Keratinocyte (primary cell): ENCODE measurements at regions not wholly inside any gene's neighbourhood (a gene's known extent, or its start where the extent isn't known, plus 50 kb on each side); places are given as distances from the start of the nearest gene placed in this dataset.

Experiments used
- DNase-seq: peaks from one replicate; pipeline ENCODE4 v3.0.0-alpha.2; 2011; ENCODE audit warnings: low read depth, missing footprints, low spot score
- FAIRE-seq: peaks from 2 replicates; lab custom pipeline; 2011; peaks lifted over from hg19 to GRCh38; lab: Jason Lieb, UNC
- H2AFZ ChIP-seq: 2 replicates; pipeline ENCODE4 v1.6.0; 2012; ENCODE audit warnings: low read length, control low read depth, inconsistent platforms; ENCODE audit not compliant: control insufficient read depth
- H3K27ac ChIP-seq: 2 replicates; pipeline ENCODE4 v1.5.1; 2011; ENCODE audit warnings: low read length; ENCODE audit not compliant: control insufficient read depth, insufficient read depth
- H3K27me3 ChIP-seq: 3 replicates; pipeline ENCODE4 v1.6.0; 2011; ENCODE audit warnings: low read length; ENCODE audit not compliant: control insufficient read depth, insufficient read depth; ENCODE audit errors: extremely low read depth
- H3K36me3 ChIP-seq, 2 experiments: 2 replicates in 1 of 2; 3 replicates in 1 of 2; pipeline ENCODE4 v1.5.1; 2011; ENCODE audit warnings: low read length in 2 of 2, mild to moderate bottlenecking in 1 of 2; ENCODE audit not compliant: control insufficient read depth in 2 of 2, insufficient read depth in 2 of 2; ENCODE audit errors: extremely low read depth in 1 of 2
- H3K4me1 ChIP-seq: 3 replicates; pipeline ENCODE4 v1.5.1; 2011; ENCODE audit warnings: low read length; ENCODE audit not compliant: control insufficient read depth, insufficient read depth; ENCODE audit errors: extremely low read depth
- H3K4me2 ChIP-seq: 3 replicates; pipeline ENCODE4 v1.6.0; 2011; ENCODE audit warnings: low read depth, low read length; ENCODE audit not compliant: control insufficient read depth, insufficient read depth; ENCODE audit errors: extremely low read depth
- H3K4me3 ChIP-seq, 3 experiments: fragments of 200-600 bp in 1 of 3; sonication (generic) in 1 of 3; 2 replicates in 2 of 3; 3 replicates in 1 of 3; pipeline ENCODE4 v1.5.1; 2011 to 2016; ENCODE audit warnings: low read length in 3 of 3, mild to moderate bottlenecking in 3 of 3, control low read depth in 2 of 3, inconsistent platforms in 1 of 3, low read depth in 1 of 3, mixed read lengths in 1 of 3, mixed run types in 1 of 3, moderate library complexity in 1 of 3; ENCODE audit not compliant: control insufficient read depth in 2 of 3, insufficient read depth in 2 of 3; ENCODE audit errors: extremely low read depth in 1 of 3
- H3K79me2 ChIP-seq: 2 replicates; pipeline ENCODE4 v1.6.0; 2012; ENCODE audit warnings: low read length; ENCODE audit not compliant: control insufficient read depth, insufficient read depth
- H3K9ac ChIP-seq: 3 replicates; pipeline ENCODE4 v1.6.0; 2011; ENCODE audit warnings: low read length; ENCODE audit not compliant: control insufficient read depth, insufficient read depth; ENCODE audit errors: extremely low read depth
- H3K9me1 ChIP-seq: 3 replicates; pipeline ENCODE4 v1.6.0; 2011; ENCODE audit warnings: low read length; ENCODE audit not compliant: control insufficient read depth, insufficient read depth; ENCODE audit errors: extremely low read depth
- H3K9me3 ChIP-seq: 2 replicates; pipeline ENCODE4 v1.5.1; 2012; ENCODE audit warnings: low read depth, low read length; ENCODE audit not compliant: control insufficient read depth
- H4K20me1 ChIP-seq: 3 replicates; pipeline ENCODE4 v1.6.0; 2011; ENCODE audit warnings: low read length; ENCODE audit not compliant: control insufficient read depth, insufficient read depth; ENCODE audit errors: extremely low read depth
- EZH2 ChIP-seq: IDR thresholded peaks from one replicate; pipeline ENCODE4 v1.6.1; 2012; ENCODE audit warnings: inconsistent platforms, mild to moderate bottlenecking, low read length, moderate library complexity
- dilution Hi-C: fragments of 300-500 bp; cut with MboI; formaldehyde crosslinking; loops from one replicate; pipeline ENCODE4 v1.7.0; 2020; ENCODE audit warnings: low sequenced_read_pairs; ENCODE audit not compliant: extremely low pct_ligation_motif_present
- TF ChIP-seq, protein P1 (sequence below), 3 experiments: IDR thresholded peaks in 1 of 3; conservative IDR thresholded peaks in 1 of 3; optimal IDR thresholded peaks in 1 of 3; 2 replicates in 2 of 3; 3 replicates in 1 of 3; pipeline versions ENCODE3 to v1.5.1; 2011; ENCODE audit warnings: low read length in 3 of 3, mild to moderate bottlenecking in 3 of 3, moderate library complexity in 2 of 3, control low read depth in 1 of 3, inconsistent platforms in 1 of 3; ENCODE audit not compliant: insufficient read depth in 2 of 3; ENCODE audit errors: extremely low read depth in 1 of 3

DNA sequence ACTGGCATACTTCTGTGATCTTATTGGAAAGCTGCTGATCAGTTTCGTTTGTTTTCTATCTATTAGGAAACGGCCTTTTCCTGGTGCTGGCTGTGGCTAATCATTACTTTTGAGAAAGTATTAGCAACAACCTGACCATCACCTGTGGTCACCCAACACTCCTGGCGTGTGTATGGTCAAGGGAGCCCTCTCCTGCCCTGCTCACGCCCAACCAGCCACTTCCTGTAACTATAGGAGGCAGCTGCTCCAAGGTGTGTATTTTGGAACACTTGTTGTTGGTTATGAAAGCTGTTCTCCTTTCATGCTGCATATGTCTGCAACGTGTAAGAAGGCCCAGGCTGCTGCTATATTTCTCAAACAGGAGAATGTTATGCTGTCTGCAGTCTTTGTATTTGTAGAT is 1582.8 kb downstream of the AACS start:
- Histone ChIP-seq H3K4me2 (no peak overlapping the region), H3K36me3 (no peaks in the 10 kb centered on the region), H3K4me1 (no peaks in the 10 kb centered on the region), H3K9me3 (peaks cover 3% of the 10 kb centered on the region), H2AFZ (no peak overlapping the region), H4K20me1 (no peaks in the 10 kb centered on the region), H3K79me2 (no peaks in the 10 kb centered on the region), H3K4me3 (no peak overlapping the region), H3K27me3 (no peaks in the 10 kb centered on the region), H3K9me1 (no peaks in the 10 kb centered on the region), H3K27ac (no peak overlapping the region), H3K9ac (no peak overlapping the region)
- dilution Hi-C loops, result no loop called here
- DNase-seq (no peak), FAIRE-seq (no peak)
- TF ChIP-seq EZH2, result no peak
- TF ChIP-seq, protein P1, sequence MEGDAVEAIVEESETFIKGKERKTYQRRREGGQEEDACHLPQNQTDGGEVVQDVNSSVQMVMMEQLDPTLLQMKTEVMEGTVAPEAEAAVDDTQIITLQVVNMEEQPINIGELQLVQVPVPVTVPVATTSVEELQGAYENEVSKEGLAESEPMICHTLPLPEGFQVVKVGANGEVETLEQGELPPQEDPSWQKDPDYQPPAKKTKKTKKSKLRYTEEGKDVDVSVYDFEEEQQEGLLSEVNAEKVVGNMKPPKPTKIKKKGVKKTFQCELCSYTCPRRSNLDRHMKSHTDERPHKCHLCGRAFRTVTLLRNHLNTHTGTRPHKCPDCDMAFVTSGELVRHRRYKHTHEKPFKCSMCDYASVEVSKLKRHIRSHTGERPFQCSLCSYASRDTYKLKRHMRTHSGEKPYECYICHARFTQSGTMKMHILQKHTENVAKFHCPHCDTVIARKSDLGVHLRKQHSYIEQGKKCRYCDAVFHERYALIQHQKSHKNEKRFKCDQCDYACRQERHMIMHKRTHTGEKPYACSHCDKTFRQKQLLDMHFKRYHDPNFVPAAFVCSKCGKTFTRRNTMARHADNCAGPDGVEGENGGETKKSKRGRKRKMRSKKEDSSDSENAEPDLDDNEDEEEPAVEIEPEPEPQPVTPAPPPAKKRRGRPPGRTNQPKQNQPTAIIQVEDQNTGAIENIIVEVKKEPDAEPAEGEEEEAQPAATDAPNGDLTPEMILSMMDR (optimal IDR thresholded peaks at IDR 0.05 in 1 of 3, IDR thresholded peaks at IDR 0.05 in 1 of 3, conservative IDR thresholded peaks at IDR 0.05 in 1 of 3; ENCODE audit: extremely low read depth in 1 of 3, insufficient read depth in 2 of 3, low read length in 3 of 3), result no peak

- H4K20me1 ChIP-seq, result no peaks in the 10 kb centered on the region
- H3K9me1 ChIP-seq, result no peaks in the 10 kb centered on the region
- no peak overlapping the region for H3K27ac ChIP-seq
- H2AFZ ChIP-seq, result no peak overlapping the region
- no peaks in the 10 kb centered on the region for H3K27me3 ChIP-seq
- FAIRE-seq (no peak), DNase-seq (no peak)
- no peak overlapping the region for H3K4me3 ChIP-seq
- TF ChIP-seq, protein P1 (optimal IDR thresholded peaks at IDR 0.05 in 1 of 3, IDR thresholded peaks at IDR 0.05 in 1 of 3, conservative IDR thresholded peaks at IDR 0.05 in 1 of 3; ENCODE audit: extremely low read depth in 1 of 3, insufficient read depth in 2 of 3, low read length in 3 of 3), result no peak
- TF ChIP-seq EZH2, result no peak
- H3K9me3 ChIP-seq, result peaks cover 3% of the 10 kb centered on the region
- no peaks in the 10 kb centered on the region for H3K36me3 ChIP-seq
- dilution Hi-C loops, result no loop called here
- H3K4me1 ChIP-seq, result no peaks in the 10 kb centered on the region
- no peak overlapping the region for H3K9ac ChIP-seq
- no peak overlapping the region for H3K4me2 ChIP-seq
- H3K79me2 ChIP-seq, result no peaks in the 10 kb centered on the region
Observed at GRCh38 chr12:126651133-126651532, 1585.9 kb downstream of the AACS start.
